ENCODE measurements at regions not wholly inside any gene's neighbourhood (a gene's known extent, or its start where the extent isn't known, plus 50 kb on each side); places are given as distances from the start of the nearest gene placed in this dataset.
A peak's percentile ranks its signal among the peaks of the same experiment; 100 is the strongest.
"Not testable (repeated sequence)": the region's sequence is repeated elsewhere in the genome, so short reads cannot be mapped to it uniquely, and the experiment has no call there.

GRCh38 chr22:49400136-49400940, 427.3 kb downstream of the BRD1 start:
- Histone ChIP-seq H3K4me3 (ENCODE audit: insufficient read depth, low read depth, low read length) (no peak overlapping the region), H3K27me3 (ENCODE audit: control insufficient read depth, insufficient read depth, low read length) (no peaks in the 10 kb centered on the region), H3K36me3 (replicated peaks; ENCODE audit: control insufficient read depth, insufficient read depth, low read length) (no peaks in the 10 kb centered on the region)
- DNase-seq, result no peak

- H3K27me3 ChIP-seq (ENCODE audit: control insufficient read depth, insufficient read depth, low read length), result no peaks in the 10 kb centered on the region
- H3K36me3 ChIP-seq (replicated peaks; ENCODE audit: control insufficient read depth, insufficient read depth, low read length), result no peaks in the 10 kb centered on the region
- H3K4me3 ChIP-seq (ENCODE audit: insufficient read depth, low read depth, low read length), result no peak overlapping the region
- no peak for DNase-seq
Measured at GRCh38 chr22:49398646-49399045, 429.0 kb downstream of the BRD1 start.

GRCh38 chr22:49398115-49398514, 429.6 kb downstream of the BRD1 start:
- no peaks in the 10 kb centered on the region for H3K27me3 ChIP-seq (ENCODE audit: control insufficient read depth, insufficient read depth, low read length)
- H3K4me3 ChIP-seq (ENCODE audit: insufficient read depth, low read depth, low read length), result no peak overlapping the region
- peak; percentile 59 for DNase-seq
- no peaks in the 10 kb centered on the region for H3K36me3 ChIP-seq (replicated peaks; ENCODE audit: control insufficient read depth, insufficient read depth, low read length)

GRCh38 chr22:49396817-49397216, 430.9 kb downstream of the BRD1 start:
- Histone ChIP-seq H3K4me3 (ENCODE audit: insufficient read depth, low read depth, low read length) (no peak overlapping the region), H3K27me3 (ENCODE audit: control insufficient read depth, insufficient read depth, low read length) (no peaks in the 10 kb centered on the region), H3K36me3 (replicated peaks; ENCODE audit: control insufficient read depth, insufficient read depth, low read length) (no peaks in the 10 kb centered on the region)
- DNase-seq, result no peak

GRCh38 chr22:49395617-49396016, 432.1 kb downstream of the BRD1 start:
- no peak for DNase-seq
- Histone ChIP-seq H3K4me3 (ENCODE audit: insufficient read depth, low read depth, low read length) (no peak overlapping the region), H3K27me3 (ENCODE audit: control insufficient read depth, insufficient read depth, low read length) (no peaks in the 10 kb centered on the region), H3K36me3 (replicated peaks; ENCODE audit: control insufficient read depth, insufficient read depth, low read length) (no peaks in the 10 kb centered on the region)

GRCh38 chr22:49395062-49395461, 432.6 kb downstream of the BRD1 start:
- DNase-seq, result not testable (repeated sequence)

GRCh38 chr22:49394116-49394785, 433.4 kb downstream of the BRD1 start:
- Histone ChIP-seq H3K4me3 (ENCODE audit: insufficient read depth, low read depth, low read length) (no peak overlapping the region), H3K36me3 (replicated peaks; ENCODE audit: control insufficient read depth, insufficient read depth, low read length) (no peaks in the 10 kb centered on the region), H3K27me3 (ENCODE audit: control insufficient read depth, insufficient read depth, low read length) (no peaks in the 10 kb centered on the region)
- no peak for DNase-seq

More at GRCh38 chr22:49395062-49395461, 432.6 kb downstream of the BRD1 start:
- not testable (repeated sequence) for H3K27me3 ChIP-seq (ENCODE audit: control insufficient read depth, insufficient read depth, low read length); H3K4me3 ChIP-seq (ENCODE audit: insufficient read depth, low read depth, low read length); H3K36me3 ChIP-seq (replicated peaks; ENCODE audit: control insufficient read depth, insufficient read depth, low read length)

- Histone ChIP-seq H3K27me3 (ENCODE audit: control insufficient read depth, insufficient read depth, low read length) (no peaks in the 10 kb centered on the region), H3K36me3 (replicated peaks; ENCODE audit: control insufficient read depth, insufficient read depth, low read length) (no peaks in the 10 kb centered on the region), H3K4me3 (ENCODE audit: insufficient read depth, low read depth, low read length) (no peak overlapping the region)
- no peak for DNase-seq
Measured at GRCh38 chr22:49393526-49393925, 434.1 kb downstream of the BRD1 start.

GRCh38 chr22:49392841-49393510, 434.7 kb downstream of the BRD1 start:
- no peaks in the 10 kb centered on the region for H3K27me3 ChIP-seq (ENCODE audit: control insufficient read depth, insufficient read depth, low read length)
- DNase-seq, result no peak

GRCh38 chr22:49392247-49392646, 435.4 kb downstream of the BRD1 start:
- no peaks in the 10 kb centered on the region for H3K36me3 ChIP-seq (replicated peaks; ENCODE audit: control insufficient read depth, insufficient read depth, low read length)
- H3K27me3 ChIP-seq (ENCODE audit: control insufficient read depth, insufficient read depth, low read length), result no peaks in the 10 kb centered on the region
- DNase-seq, result no peak
- H3K4me3 ChIP-seq (ENCODE audit: insufficient read depth, low read depth, low read length), result no peak overlapping the region

More at GRCh38 chr22:49392841-49393510, 434.7 kb downstream of the BRD1 start:
- Histone ChIP-seq H3K4me3 (ENCODE audit: insufficient read depth, low read depth, low read length) (no peak overlapping the region), H3K36me3 (replicated peaks; ENCODE audit: control insufficient read depth, insufficient read depth, low read length) (no peaks in the 10 kb centered on the region)

- no peak for DNase-seq
- Histone ChIP-seq H3K36me3 (replicated peaks; ENCODE audit: control insufficient read depth, insufficient read depth, low read length) (no peaks in the 10 kb centered on the region), H3K27me3 (ENCODE audit: control insufficient read depth, insufficient read depth, low read length) (no peaks in the 10 kb centered on the region), H3K4me3 (ENCODE audit: insufficient read depth, low read depth, low read length) (no peak overlapping the region)
Measured at GRCh38 chr22:49391436-49391835, 436.2 kb downstream of the BRD1 start.

GRCh38 chr22:49390954-49391353, 436.7 kb downstream of the BRD1 start:
- no peak for DNase-seq
- no peak overlapping the region for H3K4me3 ChIP-seq (ENCODE audit: insufficient read depth, low read depth, low read length)
- no peaks in the 10 kb centered on the region for H3K27me3 ChIP-seq (ENCODE audit: control insufficient read depth, insufficient read depth, low read length)
- H3K36me3 ChIP-seq (replicated peaks; ENCODE audit: control insufficient read depth, insufficient read depth, low read length), result no peaks in the 10 kb centered on the region

- H3K4me3 ChIP-seq (ENCODE audit: insufficient read depth, low read depth, low read length); H3K36me3 ChIP-seq (replicated peaks; ENCODE audit: control insufficient read depth, insufficient read depth, low read length); H3K27me3 ChIP-seq (ENCODE audit: control insufficient read depth, insufficient read depth, low read length); DNase-seq: not testable (repeated sequence)
Measured at GRCh38 chr22:49383909-49384308, 443.8 kb downstream of the BRD1 start.

GRCh38 chr22:49382451-49382735, 445.3 kb downstream of the BRD1 start:
- H3K36me3 ChIP-seq (replicated peaks; ENCODE audit: control insufficient read depth, insufficient read depth, low read length), result no peaks in the 10 kb centered on the region
- no peaks in the 10 kb centered on the region for H3K27me3 ChIP-seq (ENCODE audit: control insufficient read depth, insufficient read depth, low read length)
- no peak for DNase-seq
- H3K4me3 ChIP-seq (ENCODE audit: insufficient read depth, low read depth, low read length), result no peak overlapping the region

Measured in H7 (cell line).